ENCODE measurements at regions not wholly inside any gene's neighbourhood (a gene's known extent, or its start where the extent isn't known, plus 50 kb on each side); places are given as distances from the start of the nearest gene placed in this dataset.

- H3K4me1 Mint-ChIP-seq = peaks cover 56% of the 10 kb centered on the region
- no peak for TF ChIP-seq CTCF (IDR thresholded peaks at IDR 0.05; ENCODE audit: unreplicated experiment)
These were observed 549.9 kb downstream of the MIAT start for GRCh38 chr22:27207266-27207665.

GRCh38 chr22:27207907-27208306, 550.5 kb downstream of the MIAT start:
- H3K27ac Mint-ChIP-seq = peak overlapping the region; percentile 61
- no peak for TF ChIP-seq CTCF (IDR thresholded peaks at IDR 0.05; ENCODE audit: unreplicated experiment)
- DNase-seq (ENCODE audit: low spot score in 2 of 2, unreplicated experiment in 2 of 2) = no peak
- H3K9me3 Mint-ChIP-seq = no peaks in the 10 kb centered on the region
- no peak overlapping the region for H3K4me3 Mint-ChIP-seq
- peaks cover 35% of the 10 kb centered on the region for H3K27me3 Mint-ChIP-seq (ENCODE audit: low read depth)
- H3K36me3 Mint-ChIP-seq = no peaks in the 10 kb centered on the region
- peaks cover 58% of the 10 kb centered on the region for H3K4me1 Mint-ChIP-seq

More at GRCh38 chr22:27207266-27207665, 549.9 kb downstream of the MIAT start:
- Mint-ChIP-seq H3K9me3 (no peaks in the 10 kb centered on the region), H3K36me3 (no peaks in the 10 kb centered on the region), H3K27ac (no peak overlapping the region), H3K4me3 (no peak overlapping the region), H3K27me3 (ENCODE audit: low read depth) (peaks cover 35% of the 10 kb centered on the region)
- DNase-seq (ENCODE audit: low spot score in 2 of 2, unreplicated experiment in 2 of 2) = no peak

GRCh38 chr22:27210111-27210730, 552.8 kb downstream of the MIAT start:
- TF ChIP-seq CTCF (IDR thresholded peaks at IDR 0.05; ENCODE audit: unreplicated experiment) = no peak
- H3K36me3 Mint-ChIP-seq = no peaks in the 10 kb centered on the region
- no peak for DNase-seq (ENCODE audit: low spot score in 2 of 2, unreplicated experiment in 2 of 2)
- H3K4me1 Mint-ChIP-seq = peaks cover 63% of the 10 kb centered on the region
- peaks cover 40% of the 10 kb centered on the region for H3K27me3 Mint-ChIP-seq (ENCODE audit: low read depth)
- H3K4me3 Mint-ChIP-seq = no peak overlapping the region
- H3K27ac Mint-ChIP-seq = no peak overlapping the region
- H3K9me3 Mint-ChIP-seq = no peaks in the 10 kb centered on the region

- H3K36me3 Mint-ChIP-seq = no peaks in the 10 kb centered on the region
- H3K4me3 Mint-ChIP-seq = no peak overlapping the region
- peak overlapping the region; percentile 92 for H3K27ac Mint-ChIP-seq
- no peak for DNase-seq (ENCODE audit: low spot score in 2 of 2, unreplicated experiment in 2 of 2)
- no peaks in the 10 kb centered on the region for H3K9me3 Mint-ChIP-seq
- TF ChIP-seq CTCF (IDR thresholded peaks at IDR 0.05; ENCODE audit: unreplicated experiment) = no peak
- H3K4me1 Mint-ChIP-seq = peaks cover 59% of the 10 kb centered on the region
- H3K27me3 Mint-ChIP-seq (ENCODE audit: low read depth) = peaks cover 39% of the 10 kb centered on the region
These were observed 554.7 kb downstream of the MIAT start for GRCh38 chr22:27212102-27212501.

- Mint-ChIP-seq H3K4me3 (no peak overlapping the region), H3K27me3 (ENCODE audit: low read depth) (peaks cover 41% of the 10 kb centered on the region), H3K36me3 (no peaks in the 10 kb centered on the region), H3K27ac (peak overlapping the region; percentile 92), H3K9me3 (no peaks in the 10 kb centered on the region), H3K4me1 (peaks cover 58% of the 10 kb centered on the region)
- DNase-seq (ENCODE audit: low spot score in 2 of 2, unreplicated experiment in 2 of 2) = peak in 1 of 2 experiments; percentile 48
- TF ChIP-seq CTCF (IDR thresholded peaks at IDR 0.05; ENCODE audit: unreplicated experiment) = no peak
These were observed 555.3 kb downstream of the MIAT start for GRCh38 chr22:27212617-27213177.
